ENCODE measurements at regions not wholly inside any gene's neighbourhood (a gene's known extent, or its start where the extent isn't known, plus 50 kb on each side); places are given as distances from the start of the nearest gene placed in this dataset.

DNA sequence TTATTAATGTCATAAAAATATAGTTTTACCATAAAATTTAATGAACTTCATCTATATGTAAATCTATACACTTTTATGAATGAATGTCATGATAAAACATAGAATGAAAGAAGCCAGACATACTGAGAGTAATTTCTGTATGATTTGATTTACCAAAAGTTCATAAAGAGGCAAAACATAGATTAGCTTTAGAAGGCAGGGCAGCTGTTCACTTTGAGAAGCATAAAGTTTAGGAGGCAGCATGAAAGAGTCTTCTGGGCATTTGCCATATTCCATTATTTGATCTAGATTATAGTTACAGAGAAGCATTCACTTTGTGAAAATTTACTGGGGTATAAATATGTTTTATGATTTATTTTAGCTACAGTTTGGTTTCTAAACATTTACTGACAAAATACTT is 487.2 kb downstream of the ANKRD7 start:
- no peak for DNase-seq

- no peak for DNase-seq
Observed at GRCh38 chr7:118713039-118713438, 488.5 kb downstream of the ANKRD7 start.

DNA sequence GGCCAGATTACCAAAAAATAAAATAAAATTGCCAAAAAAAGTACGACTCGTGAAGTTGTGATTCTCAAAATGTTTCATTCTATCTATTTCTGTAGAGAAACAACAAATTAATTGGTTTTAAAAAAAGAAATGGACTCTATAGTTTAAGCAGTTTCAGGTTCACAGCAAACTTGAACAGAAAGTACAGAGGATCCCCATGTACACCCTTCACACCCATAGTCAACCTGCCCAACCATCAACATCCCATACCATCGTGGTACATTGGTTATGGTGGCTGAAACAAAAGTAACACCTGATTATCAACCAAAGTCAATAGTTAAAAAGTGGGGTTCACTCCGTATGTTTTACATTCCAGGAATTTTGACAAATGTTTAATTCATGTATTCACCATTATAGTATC is 496.1 kb downstream of the ANKRD7 start:
- DNase-seq = no peak

- DNase-seq = no peak
Observed at GRCh38 chr7:118731854-118732253, 507.4 kb downstream of the ANKRD7 start.

- no peak for DNase-seq
Observed at GRCh38 chr7:118734541-118734940, 510.0 kb downstream of the ANKRD7 start.

DNA sequence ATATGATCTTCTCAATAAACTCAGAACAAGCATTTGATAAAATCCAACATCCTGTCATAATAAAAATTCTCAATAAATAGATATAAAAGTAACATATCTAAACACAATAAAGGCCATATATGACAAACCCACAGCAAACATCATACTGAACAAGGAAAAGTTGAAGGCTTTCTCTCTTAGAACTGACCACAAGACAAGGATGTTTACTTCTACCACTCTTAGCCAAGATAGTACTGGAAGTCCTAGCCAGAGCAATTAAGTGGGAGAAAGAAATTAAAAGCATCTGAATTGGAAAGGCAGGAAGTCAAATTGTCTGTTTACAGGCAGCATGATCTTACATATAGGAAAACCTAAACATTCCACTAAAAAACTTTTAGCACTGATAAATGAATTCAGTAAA is 510.9 kb downstream of the ANKRD7 start:
- DNase-seq = no peak

DNA sequence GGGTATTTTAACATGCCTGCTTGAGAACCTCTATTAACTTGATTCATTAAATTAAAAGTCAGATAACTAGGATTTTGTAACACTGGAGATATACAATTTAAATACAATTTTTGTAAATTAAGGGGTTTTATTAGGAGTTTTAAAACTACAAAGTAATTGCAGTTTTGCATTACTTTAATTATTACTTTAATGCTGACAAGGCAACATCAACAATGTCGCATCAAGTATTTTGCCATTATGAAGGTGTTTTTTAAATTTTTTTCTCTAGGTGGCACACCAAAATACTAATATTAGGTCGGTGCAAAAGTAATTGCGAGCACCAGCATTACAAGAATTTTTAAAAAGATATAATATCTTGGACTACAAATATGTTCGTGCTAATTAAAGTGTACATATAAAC is 513.4 kb downstream of the ANKRD7 start:
- DNase-seq = no peak

DNA sequence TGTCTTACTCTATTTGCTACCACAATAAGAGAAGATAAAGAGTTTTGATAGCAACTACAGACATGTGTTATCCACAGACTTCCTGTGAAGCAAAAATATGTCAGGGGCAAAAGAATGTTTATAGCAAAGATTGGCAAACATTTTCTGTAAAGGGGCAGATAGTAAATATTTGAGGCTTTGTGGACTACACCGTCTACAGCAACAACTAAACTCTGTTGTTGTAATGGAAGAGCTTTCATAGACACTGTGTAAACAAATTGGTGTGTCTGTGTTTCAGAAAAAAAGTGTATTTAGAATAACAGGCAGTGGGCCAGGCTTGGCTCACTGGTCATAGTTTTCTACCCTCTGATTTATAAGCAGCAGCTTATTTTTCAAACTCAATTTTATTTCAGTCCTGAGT is 521.4 kb downstream of the ANKRD7 start:
- DNase-seq = no peak

DNA sequence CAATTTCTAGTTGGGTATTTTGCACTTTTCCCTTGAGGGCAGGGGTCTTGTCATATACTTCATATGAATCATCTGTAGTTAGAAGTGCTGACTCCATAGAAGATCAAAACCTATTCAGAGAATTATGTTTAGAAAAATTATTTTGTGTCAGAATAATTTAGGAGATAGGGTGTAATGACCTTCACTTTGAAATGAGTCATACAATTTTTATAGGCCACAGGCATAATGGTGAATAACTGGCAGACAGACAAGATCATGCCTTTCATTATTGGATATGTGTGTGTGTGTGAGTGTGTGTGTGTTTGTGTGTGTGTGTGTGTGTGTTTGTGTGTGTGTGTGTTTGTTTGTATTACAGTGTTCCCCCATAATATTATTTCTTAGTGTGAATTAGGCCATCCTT is 523.0 kb downstream of the ANKRD7 start:
- no peak for DNase-seq

DNA sequence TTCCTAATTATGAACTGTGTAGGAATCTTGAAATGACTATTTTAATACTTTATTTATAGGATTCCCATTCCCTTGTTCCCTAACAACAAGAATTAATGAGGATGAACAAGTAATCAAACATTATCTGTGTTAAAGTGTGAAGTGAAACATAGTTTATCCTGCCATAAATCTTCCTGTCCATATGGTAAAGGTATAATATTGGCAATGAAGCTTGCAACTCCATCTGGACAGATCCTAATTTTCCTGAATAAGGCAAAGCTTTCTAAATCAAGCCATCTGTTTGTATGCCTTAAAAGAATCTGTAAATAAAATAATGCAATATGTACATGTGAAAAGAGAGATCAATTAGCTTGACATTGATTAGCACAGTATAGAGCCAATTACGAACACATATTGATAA is 529.0 kb downstream of the ANKRD7 start:
- DNase-seq = no peak

- DNase-seq = no peak
Observed at GRCh38 chr7:118754608-118755007, 530.1 kb downstream of the ANKRD7 start.

DNA sequence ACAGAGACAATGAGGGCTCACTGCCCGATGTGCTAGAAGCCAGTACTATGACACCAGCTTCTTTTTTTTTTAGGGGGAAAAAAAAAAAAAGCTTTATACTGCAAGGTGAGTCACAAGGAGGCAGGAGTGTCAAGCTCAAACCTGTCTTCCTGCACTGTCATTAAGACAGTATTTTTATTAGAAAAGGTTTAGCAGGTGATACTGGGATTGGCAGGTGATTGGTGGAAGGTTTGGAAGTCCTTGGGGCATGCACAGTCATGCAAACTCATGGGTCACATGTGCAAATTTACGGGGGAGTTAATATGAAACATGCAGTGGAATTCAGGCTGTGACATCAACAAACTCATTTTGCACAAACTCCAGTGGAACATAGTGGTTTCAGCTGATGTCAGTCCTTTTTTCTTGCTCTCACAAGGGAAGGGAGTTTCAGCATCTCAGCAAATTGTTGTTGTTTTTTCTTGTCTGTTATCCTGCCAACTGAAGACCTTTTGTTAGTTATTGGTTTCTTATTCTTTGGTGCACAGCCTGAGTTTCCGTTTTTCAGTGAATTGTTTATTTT is 530.6 kb downstream of the ANKRD7 start:
- DNase-seq = no peak

DNA sequence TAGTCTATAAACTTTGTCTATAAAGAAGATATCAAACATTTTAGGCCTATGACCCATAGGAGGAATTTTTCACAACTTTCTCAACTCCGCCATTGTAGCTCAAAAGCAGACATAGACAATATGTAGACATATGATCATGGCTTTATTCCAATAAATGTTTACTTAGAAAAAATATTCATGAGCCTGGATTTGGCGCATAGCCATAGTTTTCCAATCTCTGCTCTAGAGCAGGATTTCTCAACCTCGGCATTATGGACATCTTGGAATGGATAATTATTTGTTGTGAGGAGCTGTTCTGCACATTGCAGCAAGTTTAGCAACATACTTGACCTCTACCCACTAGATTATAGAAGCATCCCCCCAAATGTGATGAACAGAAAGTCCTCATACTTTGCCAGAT is 532.6 kb downstream of the ANKRD7 start:
- no peak for DNase-seq

GRCh38 chr7:118758582-118758981 is 534.1 kb downstream of the ANKRD7 start:
- no peak for DNase-seq

DNA sequence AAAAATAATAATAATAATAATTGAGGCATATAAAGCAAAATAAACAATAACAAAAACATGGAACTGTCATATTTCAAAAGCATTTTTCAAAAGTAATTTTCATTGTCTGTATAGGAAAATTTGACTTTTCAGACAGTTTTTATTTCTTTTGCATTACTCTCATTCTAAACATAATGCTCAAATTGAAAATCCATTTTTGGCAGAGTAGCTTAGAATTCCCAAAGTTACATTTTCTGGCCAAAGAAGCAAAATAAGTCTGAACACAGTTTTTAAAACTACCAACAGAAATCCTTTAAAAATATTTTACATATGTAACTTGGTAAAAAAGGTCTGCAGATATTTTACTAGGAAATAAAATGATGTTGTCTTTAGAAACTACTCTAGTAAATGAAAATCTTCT is 535.4 kb downstream of the ANKRD7 start:
- no peak for DNase-seq

- DNase-seq = no peak
Observed at GRCh38 chr7:118762451-118762850, 537.9 kb downstream of the ANKRD7 start.

GRCh38 chr7:118764221-118764620 is 539.7 kb downstream of the ANKRD7 start:
- no peak for DNase-seq

DNA sequence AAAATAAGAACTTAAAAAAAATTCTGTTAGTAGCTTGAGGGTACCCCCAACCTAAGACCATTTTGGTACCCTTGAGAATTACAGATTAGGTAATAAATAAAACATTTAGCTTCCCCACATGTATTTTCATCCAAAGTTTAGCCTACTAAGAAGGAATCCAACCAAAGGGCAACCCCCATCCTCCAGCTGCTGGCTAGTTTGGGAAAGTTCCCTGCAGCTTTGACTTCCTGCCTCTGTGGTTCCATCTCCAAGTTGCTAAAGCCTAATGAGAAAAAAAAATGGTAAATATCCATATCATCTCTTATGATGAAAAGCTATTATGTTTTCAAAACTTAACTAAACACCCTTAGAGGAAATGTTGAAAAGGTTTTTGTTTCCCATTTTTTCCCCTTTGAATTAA is 547.2 kb downstream of the ANKRD7 start:
- DNase-seq = no peak

DNA sequence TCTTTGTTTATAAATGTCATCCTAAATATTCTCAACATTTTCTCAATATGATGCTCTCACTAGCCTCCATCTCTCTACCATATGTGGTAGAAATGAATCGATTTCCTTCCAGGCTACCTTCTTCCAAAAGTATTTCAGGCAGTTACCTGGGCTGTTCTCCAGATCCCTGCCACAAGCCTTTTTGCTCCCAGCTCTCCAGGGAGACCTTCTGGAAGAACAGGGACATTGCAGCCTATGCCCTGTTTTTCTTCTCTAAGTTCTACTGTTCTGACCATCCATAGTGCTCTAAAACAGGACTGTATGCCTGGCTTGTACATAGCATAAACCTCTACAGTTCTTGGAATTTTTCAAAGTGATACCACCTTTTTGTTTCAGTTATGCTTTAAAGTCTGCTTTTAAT is 552.8 kb downstream of the ANKRD7 start:
- no peak for DNase-seq

DNA sequence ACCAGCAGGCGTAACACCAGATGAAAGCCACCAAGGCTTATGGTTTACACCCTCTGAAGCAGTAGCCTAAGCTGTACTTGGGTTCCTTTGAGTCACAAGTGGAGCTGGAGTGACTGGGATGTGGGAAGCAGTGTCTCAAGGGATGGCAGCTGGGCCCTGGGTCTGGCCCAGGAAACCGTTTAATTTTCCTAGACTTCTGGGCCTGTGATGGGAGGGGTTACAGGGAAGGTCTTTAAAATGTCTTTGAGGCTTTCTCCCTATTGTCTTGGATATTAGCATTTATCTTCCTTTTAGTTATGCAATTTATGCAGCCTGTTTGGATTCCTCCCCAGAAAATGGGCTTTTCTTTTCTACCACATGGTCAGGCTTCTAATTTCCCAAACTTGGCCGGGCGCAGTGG is 568.2 kb downstream of the ANKRD7 start:
- no peak for DNase-seq

DNA sequence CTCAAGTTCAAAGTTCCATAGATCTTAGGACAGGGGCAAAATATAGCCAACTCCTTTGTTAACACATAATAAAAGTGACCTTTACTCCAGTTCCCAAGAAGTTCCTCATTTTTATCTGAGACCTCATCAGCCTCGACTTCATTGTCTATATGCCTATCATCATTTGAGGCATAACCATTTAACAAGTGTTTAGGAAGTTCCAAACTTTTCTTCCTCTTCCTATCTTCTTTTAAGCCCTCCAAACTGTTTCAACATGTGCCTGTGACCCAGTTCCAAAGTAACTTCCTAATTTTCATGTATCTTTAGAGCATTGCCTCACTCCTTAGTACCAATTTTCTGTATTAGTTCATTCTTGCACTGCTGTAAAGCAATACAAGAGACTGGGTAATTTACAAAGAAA is 569.1 kb downstream of the ANKRD7 start:
- no peak for DNase-seq

DNA sequence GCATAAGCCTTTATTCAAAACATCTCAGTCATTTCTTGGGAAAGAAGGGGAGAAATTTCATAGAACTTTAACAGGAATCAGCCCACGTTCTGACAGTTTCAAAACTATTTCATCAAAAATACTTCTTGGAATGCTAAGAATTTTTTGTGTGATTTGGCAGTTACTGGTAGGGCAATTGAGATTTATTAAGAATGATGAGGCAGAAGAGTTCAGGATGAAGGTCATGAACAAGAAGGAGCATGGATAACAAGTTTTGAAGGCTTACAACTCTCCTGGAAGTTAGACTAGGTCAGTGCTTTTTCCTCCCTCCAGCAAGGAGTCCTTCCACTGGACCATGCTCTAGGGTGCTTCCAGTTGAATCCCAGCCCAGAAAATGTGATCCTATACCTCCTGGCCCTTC is 569.9 kb downstream of the ANKRD7 start:
- DNase-seq = no peak

DNA sequence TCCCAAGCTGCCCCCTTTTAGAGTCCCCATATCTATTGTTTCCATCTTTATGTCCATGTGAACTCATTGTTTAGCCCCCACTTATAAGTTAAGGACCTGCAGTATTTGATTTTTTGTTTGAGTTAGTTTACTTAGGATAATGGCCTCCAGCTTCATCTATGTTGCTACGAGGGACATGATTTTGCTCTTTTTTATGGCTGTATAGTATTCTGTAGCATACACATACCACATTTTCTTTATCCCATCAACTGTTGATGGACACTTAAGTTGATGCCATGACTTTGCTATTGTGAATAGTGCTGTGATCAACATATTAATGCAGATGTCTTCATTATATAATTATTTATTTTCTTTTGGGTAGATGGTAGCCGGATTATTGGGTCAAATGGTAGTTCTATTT is 576.9 kb downstream of the ANKRD7 start:
- DNase-seq = no peak

DNA sequence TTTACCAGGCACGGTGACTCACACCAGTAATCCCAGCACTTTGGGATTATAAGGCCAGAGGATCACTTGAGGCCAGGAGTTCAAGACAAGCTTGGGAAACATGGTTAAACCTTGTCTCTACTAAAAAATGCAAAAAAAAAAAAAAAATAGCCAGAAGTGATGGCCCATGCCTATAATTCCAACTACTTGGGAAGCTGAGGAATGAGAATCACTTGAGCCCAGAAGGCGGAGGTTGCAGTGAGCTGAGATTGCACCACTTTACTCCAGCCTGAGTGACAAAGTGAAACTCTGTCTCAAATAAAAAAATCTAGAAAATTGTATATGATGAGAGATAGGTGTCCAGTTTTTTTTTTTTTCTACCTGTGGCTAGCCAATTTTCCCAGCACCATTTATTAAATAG is 578.2 kb downstream of the ANKRD7 start:
- no peak for DNase-seq

GRCh38 chr7:118826246-118826645 is 601.7 kb downstream of the ANKRD7 start:
- DNase-seq = no peak

DNA sequence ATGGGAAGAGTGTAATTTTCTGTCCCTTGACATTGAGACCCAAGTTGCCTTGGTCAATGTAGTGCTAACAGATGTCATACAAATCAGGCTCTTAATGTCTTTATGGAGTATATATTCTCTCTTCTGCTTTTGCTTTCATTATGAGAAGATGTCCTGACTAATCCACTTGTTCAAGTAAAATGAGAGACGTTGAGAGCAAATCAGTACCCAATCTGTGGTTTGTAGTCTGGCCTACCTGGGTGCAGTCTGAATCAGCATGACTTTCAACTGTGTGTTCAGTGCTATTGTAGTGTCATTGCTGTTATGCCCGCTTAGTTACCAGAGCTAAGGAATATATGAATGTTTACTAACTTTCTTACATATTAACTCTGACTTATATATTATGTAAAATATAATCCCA is 612.4 kb downstream of the ANKRD7 start:
- no peak for DNase-seq

Measured in fibroblast of skin of scalp (primary cell).